ENCODE measurements at regions not wholly inside any gene's neighbourhood (a gene's known extent, or its start where the extent isn't known, plus 50 kb on each side); places are given as distances from the start of the nearest gene placed in this dataset.

GRCh38 chr2:7884338-7884737, 797.5 kb upstream of the ID2 start:
- no peak overlapping the region for H3K4me3 ChIP-seq (ENCODE audit: low read depth in 1 of 2, low read length in 1 of 2)
- no peak for TF ChIP-seq CTCF (IDR thresholded peaks at IDR 0.05)
- H3K36me3 ChIP-seq = no peaks in the 10 kb centered on the region
- H3K27me3 ChIP-seq = no peaks in the 10 kb centered on the region
- H3K27ac ChIP-seq = no peak overlapping the region
- no peaks in the 10 kb centered on the region for H3K9me3 ChIP-seq
- peaks cover 36 to 51% of the 10 kb centered on the region in 2 experiments for H3K4me1 ChIP-seq (ENCODE audit: control insufficient read depth in 1 of 2, insufficient read depth in 1 of 2, low read depth in 1 of 2, low read length in 1 of 2)

- no peaks in the 10 kb centered on the region for H3K9me3 ChIP-seq
- H3K36me3 ChIP-seq = no peaks in the 10 kb centered on the region
- no peak overlapping the region for H3K27ac ChIP-seq
- H3K4me1 ChIP-seq (ENCODE audit: control insufficient read depth in 1 of 2, insufficient read depth in 1 of 2, low read depth in 1 of 2, low read length in 1 of 2) = peaks cover 27 to 38% of the 10 kb centered on the region in 2 experiments
- no peak for TF ChIP-seq CTCF (IDR thresholded peaks at IDR 0.05)
- no peak overlapping the region for H3K4me3 ChIP-seq (ENCODE audit: low read depth in 1 of 2, low read length in 1 of 2)
- H3K27me3 ChIP-seq = no peaks in the 10 kb centered on the region
These were observed 795.2 kb upstream of the ID2 start for GRCh38 chr2:7886666-7887065.

- H3K4me3 ChIP-seq (ENCODE audit: low read depth in 1 of 2, low read length in 1 of 2) = no peak overlapping the region
- no peaks in the 10 kb centered on the region for H3K27me3 ChIP-seq
- H3K27ac ChIP-seq = no peak overlapping the region
- H3K9me3 ChIP-seq = no peaks in the 10 kb centered on the region
- H3K4me1 ChIP-seq (ENCODE audit: control insufficient read depth in 1 of 2, insufficient read depth in 1 of 2, low read depth in 1 of 2, low read length in 1 of 2) = peaks cover 20 to 34% of the 10 kb centered on the region in 2 experiments
- no peaks in the 10 kb centered on the region for H3K36me3 ChIP-seq
- TF ChIP-seq CTCF (IDR thresholded peaks at IDR 0.05) = no peak
These were observed 794.4 kb upstream of the ID2 start for GRCh38 chr2:7887441-7887840.

- Histone ChIP-seq H3K4me1 (ENCODE audit: control insufficient read depth in 1 of 2, insufficient read depth in 1 of 2, low read depth in 1 of 2, low read length in 1 of 2) (peaks cover 15 to 23% of the 10 kb centered on the region in 2 experiments), H3K27me3 (no peaks in the 10 kb centered on the region), H3K27ac (no peak overlapping the region), H3K36me3 (no peaks in the 10 kb centered on the region), H3K9me3 (no peaks in the 10 kb centered on the region), H3K4me3 (ENCODE audit: low read depth in 1 of 2, low read length in 1 of 2) (no peak overlapping the region)
- TF ChIP-seq CTCF (IDR thresholded peaks at IDR 0.05) = no peak
These were observed 793.0 kb upstream of the ID2 start for GRCh38 chr2:7888876-7889275.

- peaks cover 0 to 8% of the 10 kb centered on the region in 2 experiments for H3K4me1 ChIP-seq (ENCODE audit: control insufficient read depth in 1 of 2, insufficient read depth in 1 of 2, low read depth in 1 of 2, low read length in 1 of 2)
- H3K9me3 ChIP-seq = no peaks in the 10 kb centered on the region
- TF ChIP-seq CTCF (IDR thresholded peaks at IDR 0.05) = no peak
- no peak overlapping the region for H3K4me3 ChIP-seq (ENCODE audit: low read depth in 1 of 2, low read length in 1 of 2)
- no peaks in the 10 kb centered on the region for H3K36me3 ChIP-seq
- no peaks in the 10 kb centered on the region for H3K27me3 ChIP-seq
- no peak overlapping the region for H3K27ac ChIP-seq
These were observed 790.5 kb upstream of the ID2 start for GRCh38 chr2:7891312-7891711.

- no peaks in the 10 kb centered on the region for H3K36me3 ChIP-seq
- no peak for TF ChIP-seq CTCF (IDR thresholded peaks at IDR 0.05)
- H3K4me3 ChIP-seq (ENCODE audit: low read depth in 1 of 2, low read length in 1 of 2) = no peak overlapping the region
- peaks cover 33 to 38% of the 10 kb centered on the region in 2 experiments for H3K4me1 ChIP-seq (ENCODE audit: control insufficient read depth in 1 of 2, insufficient read depth in 1 of 2, low read depth in 1 of 2, low read length in 1 of 2)
- H3K27ac ChIP-seq = no peak overlapping the region
- no peaks in the 10 kb centered on the region for H3K27me3 ChIP-seq
- H3K9me3 ChIP-seq = no peaks in the 10 kb centered on the region
These were observed 786.6 kb upstream of the ID2 start for GRCh38 chr2:7895289-7895688.
